ENCODE measurements at regions not wholly inside any gene's neighbourhood (a gene's known extent, or its start where the extent isn't known, plus 50 kb on each side); places are given as distances from the start of the nearest gene placed in this dataset.
"Not testable (repeated sequence)": the region's sequence is repeated elsewhere in the genome, so short reads cannot be mapped to it uniquely, and the experiment has no call there.

- H3K4me1 Mint-ChIP-seq (ENCODE audit: low read depth, unreplicated experiment), result no peaks in the 10 kb centered on the region
- H3K4me3 Mint-ChIP-seq (ENCODE audit: low read depth, unreplicated experiment), result no peak overlapping the region
- DNase-seq, result no peak
- H3K27me3 Mint-ChIP-seq (ENCODE audit: unreplicated experiment), result no peaks in the 10 kb centered on the region
- H3K27ac Mint-ChIP-seq (ENCODE audit: unreplicated experiment), result no peak overlapping the region
- TF ChIP-seq CTCF (IDR thresholded peaks at IDR 0.05; ENCODE audit: unreplicated experiment), result no peak
- BruUV-seq (replicated peaks), result no TSS peak
- intact Hi-C loops (cut with micrococcal nuclease; ENCODE audit: unreplicated experiment), result no loop called here
- no peaks in the 10 kb centered on the region for H3K36me3 Mint-ChIP-seq (ENCODE audit: insufficient read depth, unreplicated experiment)
- peaks cover 2% of the 10 kb centered on the region for H3K9me3 Mint-ChIP-seq (ENCODE audit: low read depth, unreplicated experiment)
- CTCF ChIA-PET, result no interaction called here
Measured at GRCh38 chr21:15468368-15468767, 261.4 kb upstream of the USP25 start.

- H3K36me3 Mint-ChIP-seq (ENCODE audit: insufficient read depth, unreplicated experiment), result no peaks in the 10 kb centered on the region
- DNase-seq, result no peak
- intact Hi-C loops (cut with micrococcal nuclease; ENCODE audit: unreplicated experiment), result no loop called here
- no peak overlapping the region for H3K4me3 Mint-ChIP-seq (ENCODE audit: low read depth, unreplicated experiment)
- TF ChIP-seq CTCF (IDR thresholded peaks at IDR 0.05; ENCODE audit: unreplicated experiment), result no peak
- CTCF ChIA-PET, result no interaction called here
- no peaks in the 10 kb centered on the region for H3K27me3 Mint-ChIP-seq (ENCODE audit: unreplicated experiment)
- no TSS peak for BruUV-seq (replicated peaks)
- no peaks in the 10 kb centered on the region for H3K4me1 Mint-ChIP-seq (ENCODE audit: low read depth, unreplicated experiment)
- no peak overlapping the region for H3K27ac Mint-ChIP-seq (ENCODE audit: unreplicated experiment)
- peaks cover 3% of the 10 kb centered on the region for H3K9me3 Mint-ChIP-seq (ENCODE audit: low read depth, unreplicated experiment)
Measured at GRCh38 chr21:15472108-15473040, 257.4 kb upstream of the USP25 start.

GRCh38 chr21:15477773-15478172, 252.0 kb upstream of the USP25 start:
- H3K4me1 Mint-ChIP-seq (ENCODE audit: low read depth, unreplicated experiment); DNase-seq; H3K4me3 Mint-ChIP-seq (ENCODE audit: low read depth, unreplicated experiment); H3K27ac Mint-ChIP-seq (ENCODE audit: unreplicated experiment); intact Hi-C loops (cut with micrococcal nuclease; ENCODE audit: unreplicated experiment); BruUV-seq (replicated peaks); CTCF ChIA-PET; H3K27me3 Mint-ChIP-seq (ENCODE audit: unreplicated experiment); H3K9me3 Mint-ChIP-seq (ENCODE audit: low read depth, unreplicated experiment); H3K36me3 Mint-ChIP-seq (ENCODE audit: insufficient read depth, unreplicated experiment): not testable (repeated sequence)

GRCh38 chr21:15480160-15480559, 249.6 kb upstream of the USP25 start:
- Mint-ChIP-seq H3K27me3 (ENCODE audit: unreplicated experiment) (no peaks in the 10 kb centered on the region), H3K9me3 (ENCODE audit: low read depth, unreplicated experiment) (peaks cover 3% of the 10 kb centered on the region), H3K27ac (ENCODE audit: unreplicated experiment) (no peak overlapping the region), H3K4me1 (ENCODE audit: low read depth, unreplicated experiment) (no peaks in the 10 kb centered on the region), H3K36me3 (ENCODE audit: insufficient read depth, unreplicated experiment) (no peaks in the 10 kb centered on the region), H3K4me3 (ENCODE audit: low read depth, unreplicated experiment) (no peak overlapping the region)
- CTCF ChIA-PET, result interaction anchor here (0.6 to 1.4 kb wide), 2 partner anchors 343 to 616 kb away, joined by 3 to 4 read pairs; no protein-coding TSS in a partner anchor
- intact Hi-C loops (cut with micrococcal nuclease; ENCODE audit: unreplicated experiment), result loop anchor here (5.0 kb wide), 1 partner anchor 338 kb away; no protein-coding TSS in a partner anchor
- no TSS peak for BruUV-seq (replicated peaks)
- no peak for TF ChIP-seq CTCF (IDR thresholded peaks at IDR 0.05; ENCODE audit: unreplicated experiment)
- DNase-seq, result no peak

All from Calu3 (cell line).